ENCODE measurements at regions not wholly inside any gene's neighbourhood (a gene's known extent, or its start where the extent isn't known, plus 50 kb on each side); places are given as distances from the start of the nearest gene placed in this dataset.

DNA sequence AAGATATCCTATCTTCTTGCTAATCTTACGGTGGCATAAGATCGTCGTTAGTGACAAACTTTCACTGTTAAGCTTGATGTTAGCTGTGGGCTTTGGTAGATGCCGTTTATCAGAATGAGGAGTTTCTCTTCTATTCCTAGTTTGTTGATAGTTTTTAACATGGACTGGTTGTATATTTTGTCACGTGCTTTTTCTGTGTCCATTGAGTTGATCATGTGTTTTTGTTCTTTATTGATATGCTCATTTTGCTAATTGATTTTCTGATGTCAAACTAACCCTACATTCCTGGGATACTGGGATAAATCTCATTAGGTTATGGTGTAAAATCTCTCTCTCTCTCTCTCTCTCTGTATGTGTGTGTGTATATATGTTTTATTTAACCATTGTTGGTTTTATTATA, 545.1 kb downstream of the AACS start:
- TF ChIP-seq GATA3 (IDR thresholded peaks at IDR 0.05; ENCODE audit: low read depth, low read length) (no peak), GATA2 (IDR thresholded peaks at IDR 0.05; ENCODE audit: low read depth, low read length) (no peak)

DNA sequence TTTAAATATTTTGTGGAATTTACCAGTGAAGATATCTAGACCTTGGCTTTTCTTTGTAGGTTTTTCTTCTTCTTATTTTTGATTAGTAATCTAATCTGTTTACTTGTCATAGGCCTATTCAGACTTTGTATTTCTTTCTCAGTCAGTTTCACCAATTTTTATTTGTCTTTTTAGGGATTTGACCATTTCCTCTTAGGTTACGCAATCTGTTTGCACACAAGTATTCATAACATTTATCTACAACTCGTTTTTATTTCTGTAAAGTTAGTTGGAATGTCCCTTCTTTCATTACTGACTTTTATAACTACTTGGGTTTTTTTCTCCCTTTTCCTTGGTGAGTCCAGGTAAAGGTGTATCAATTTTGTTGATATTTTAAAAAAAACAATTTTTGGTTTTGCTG, 545.7 kb downstream of the AACS start:
- TF ChIP-seq GATA2 (IDR thresholded peaks at IDR 0.05; ENCODE audit: low read depth, low read length): no peak
- TF ChIP-seq GATA3 (IDR thresholded peaks at IDR 0.05; ENCODE audit: low read depth, low read length): no peak

DNA sequence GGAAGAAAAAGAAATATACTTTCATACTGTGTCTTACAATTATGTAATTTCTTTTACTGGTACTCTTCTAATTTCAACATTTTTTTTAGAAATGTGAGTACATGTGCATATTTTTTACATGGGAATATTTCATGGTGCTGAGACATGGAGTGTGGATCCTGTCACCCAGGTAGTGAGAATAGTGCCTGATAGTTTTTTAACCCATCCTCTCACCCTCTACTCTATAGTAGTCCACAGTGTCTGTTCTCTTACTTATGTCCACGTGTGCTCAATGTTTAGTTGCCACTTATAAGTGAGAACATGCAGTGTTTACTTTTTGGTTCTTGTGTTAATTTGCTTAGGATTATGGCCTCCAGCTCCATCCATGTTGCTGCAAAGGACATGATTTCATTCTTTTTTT, 548.8 kb downstream of the AACS start:
- TF ChIP-seq GATA3 (IDR thresholded peaks at IDR 0.05; ENCODE audit: low read depth, low read length) (no peak), GATA2 (IDR thresholded peaks at IDR 0.05; ENCODE audit: low read depth, low read length) (no peak)

DNA sequence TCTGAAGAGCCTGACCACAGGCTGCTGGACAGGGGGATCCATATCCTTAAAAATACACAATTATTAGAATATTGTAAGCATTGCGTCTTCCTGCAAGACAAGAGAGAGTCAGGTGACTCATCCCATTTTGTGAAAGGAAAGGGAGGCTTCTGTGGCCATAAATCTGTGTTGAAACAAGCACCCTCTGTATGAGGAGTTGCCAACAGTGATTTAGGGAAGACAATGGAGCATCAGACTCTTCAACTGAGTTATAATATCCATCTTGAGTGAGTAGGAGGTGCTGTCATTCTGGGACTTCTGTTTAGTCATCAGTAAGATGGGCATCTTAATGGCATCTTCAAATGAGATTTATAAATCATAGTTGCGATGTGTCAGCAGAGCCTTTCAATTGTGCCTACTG, 554.5 kb downstream of the AACS start:
- TF ChIP-seq GATA3 (IDR thresholded peaks at IDR 0.05; ENCODE audit: low read depth, low read length): no peak

DNA sequence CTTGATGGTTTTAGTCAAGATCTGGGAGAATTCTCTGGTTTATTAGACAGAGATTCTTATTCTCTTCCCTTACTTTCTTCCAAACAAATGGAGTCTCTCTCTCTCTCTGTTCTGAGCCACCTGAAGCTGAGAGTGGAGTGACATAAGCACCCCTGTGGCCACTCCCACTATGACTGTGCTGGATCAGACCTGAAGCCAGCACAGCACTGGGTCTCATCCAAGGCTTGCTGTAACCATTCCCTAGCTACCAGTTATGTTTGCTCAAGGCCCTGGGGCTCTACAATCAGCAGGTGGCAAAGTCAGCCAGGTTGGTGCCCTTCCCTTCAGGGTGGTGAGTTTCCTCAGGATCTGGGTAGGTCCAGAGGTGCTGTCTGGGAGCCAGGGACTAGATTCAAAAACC, 568.5 kb downstream of the AACS start:
- TF ChIP-seq GATA2 (IDR thresholded peaks at IDR 0.05; ENCODE audit: low read depth, low read length) (no peak), GATA3 (IDR thresholded peaks at IDR 0.05; ENCODE audit: low read depth, low read length) (no peak)

DNA sequence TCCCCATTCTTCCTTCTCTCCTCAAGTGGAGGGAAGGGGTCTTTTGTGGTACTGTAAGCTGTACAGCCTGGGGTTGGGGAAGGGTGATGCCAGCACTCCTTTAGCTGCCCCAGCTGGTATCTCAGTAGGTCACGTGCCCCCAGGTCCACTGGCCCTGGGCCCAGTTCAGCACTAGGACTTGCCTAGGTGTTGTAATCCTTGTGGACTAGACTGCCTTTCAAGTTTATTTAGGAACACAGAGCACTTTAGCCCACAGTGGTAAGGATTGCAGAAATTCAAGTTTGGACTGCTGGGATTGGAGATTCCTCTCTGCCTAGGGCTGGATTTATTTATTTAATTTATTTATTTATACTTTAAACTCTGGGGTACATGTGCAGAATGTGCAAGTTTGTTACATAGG, 569.6 kb downstream of the AACS start:
- no peak for TF ChIP-seq GATA3 (IDR thresholded peaks at IDR 0.05; ENCODE audit: low read depth, low read length)
- no peak for TF ChIP-seq GATA2 (IDR thresholded peaks at IDR 0.05; ENCODE audit: low read depth, low read length)

DNA sequence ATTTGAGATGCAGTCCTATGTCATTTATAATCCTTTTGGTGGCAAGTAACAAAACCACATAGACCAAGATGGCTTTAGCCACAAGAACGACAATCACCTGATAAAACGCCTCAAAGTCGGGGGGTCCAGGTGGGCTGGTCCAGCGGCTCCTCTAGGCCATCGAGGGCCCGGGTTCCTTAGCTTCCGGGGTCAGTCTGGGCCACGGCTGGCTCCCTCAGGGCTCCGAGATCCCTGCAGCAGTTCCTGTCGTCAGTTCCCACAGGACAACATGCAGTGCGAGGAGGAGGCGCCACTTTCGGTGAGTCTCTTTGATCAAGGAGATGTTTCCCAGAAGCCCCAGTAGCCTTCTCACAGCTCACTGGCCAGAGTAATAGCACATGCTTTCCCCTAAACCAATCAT, 574.6 kb downstream of the AACS start:
- no peak for TF ChIP-seq GATA3 (IDR thresholded peaks at IDR 0.05; ENCODE audit: low read depth, low read length)
- no peak for TF ChIP-seq GATA2 (IDR thresholded peaks at IDR 0.05; ENCODE audit: low read depth, low read length)

DNA sequence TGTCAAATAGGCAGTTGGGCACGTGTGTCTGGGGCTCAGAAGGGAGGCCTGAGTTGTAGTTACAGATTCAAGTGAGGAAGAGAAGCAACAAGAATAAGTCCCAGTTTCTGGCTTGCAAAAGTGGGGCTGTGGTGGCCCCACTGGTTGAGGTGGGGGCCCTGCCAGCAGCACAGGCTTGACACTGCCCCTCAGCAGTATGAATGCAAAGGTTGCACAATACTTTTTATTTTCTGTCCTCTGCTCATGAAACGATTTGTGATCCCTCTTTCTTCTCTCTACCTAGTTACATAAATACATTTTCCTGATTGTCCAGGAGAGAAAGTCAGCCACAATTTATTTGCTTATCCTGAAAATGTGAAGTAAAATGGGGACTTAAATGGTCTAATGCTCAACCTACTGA, 577.8 kb downstream of the AACS start:
- TF ChIP-seq GATA2 (IDR thresholded peaks at IDR 0.05; ENCODE audit: low read depth, low read length) (no peak), GATA3 (IDR thresholded peaks at IDR 0.05; ENCODE audit: low read depth, low read length) (no peak)

DNA sequence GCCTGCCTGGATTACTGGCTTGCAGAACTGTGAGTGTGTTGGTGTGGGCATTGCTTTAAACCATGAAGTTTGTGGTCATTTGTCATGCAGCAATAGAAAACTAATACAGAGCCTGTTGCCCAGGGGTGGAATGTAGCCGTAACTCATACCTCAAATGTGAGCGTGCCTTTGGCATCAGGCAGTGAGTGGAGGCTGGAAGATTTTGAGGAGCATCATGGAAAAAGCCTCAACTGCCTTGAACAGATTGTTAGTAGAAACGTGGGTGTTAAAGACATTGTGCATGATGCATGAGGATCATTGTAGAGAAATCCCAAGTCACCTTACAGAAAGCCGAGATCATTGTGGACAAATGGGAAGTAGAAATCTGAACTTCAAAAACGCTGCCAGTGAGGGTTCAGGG, 580.5 kb downstream of the AACS start:
- TF ChIP-seq GATA3 (IDR thresholded peaks at IDR 0.05; ENCODE audit: low read depth, low read length): no peak
- no peak for TF ChIP-seq GATA2 (IDR thresholded peaks at IDR 0.05; ENCODE audit: low read depth, low read length)

DNA sequence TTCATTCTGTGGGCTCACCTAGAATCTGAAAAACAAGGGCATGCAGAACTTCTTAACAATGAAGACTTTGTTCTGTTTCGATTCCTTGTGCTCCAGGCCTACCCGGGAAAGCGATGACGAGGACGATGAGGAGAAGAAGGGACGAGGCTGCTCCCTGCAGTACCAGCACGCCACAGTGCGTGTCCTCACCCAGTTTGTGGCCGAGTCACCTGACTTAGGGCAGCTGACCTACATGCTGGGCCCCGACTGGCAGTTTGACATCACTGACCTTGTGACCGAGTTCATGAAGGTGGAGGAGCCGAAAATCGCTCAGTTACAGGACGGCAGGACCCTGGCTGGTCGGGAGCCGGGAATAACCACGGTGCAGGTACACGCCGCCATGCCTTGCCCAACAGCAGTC, 585.4 kb downstream of the AACS start:
- TF ChIP-seq GATA2 (IDR thresholded peaks at IDR 0.05; ENCODE audit: low read depth, low read length) (no peak), GATA3 (IDR thresholded peaks at IDR 0.05; ENCODE audit: low read depth, low read length) (no peak)

DNA sequence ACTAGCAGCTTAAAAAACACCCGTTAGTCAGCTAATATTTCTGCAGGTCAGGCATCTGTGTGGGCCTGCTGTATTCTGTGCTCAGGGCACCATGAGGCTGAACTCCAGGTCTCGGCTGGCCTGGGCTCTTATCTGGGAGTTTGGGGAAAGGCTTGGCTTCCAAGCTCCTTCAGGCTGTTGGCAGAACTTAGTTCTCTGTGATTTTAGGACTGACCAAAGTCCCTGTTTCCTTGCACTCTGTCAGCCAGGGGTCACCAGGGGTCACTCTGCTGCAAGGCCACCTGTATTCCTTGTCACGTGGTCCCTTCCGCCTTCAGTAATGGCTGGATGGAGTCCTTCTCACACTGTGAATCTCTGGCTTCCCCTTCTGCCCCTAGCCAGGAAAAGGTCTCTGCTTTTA, 586.4 kb downstream of the AACS start:
- TF ChIP-seq GATA2 (IDR thresholded peaks at IDR 0.05; ENCODE audit: low read depth, low read length) (no peak), GATA3 (IDR thresholded peaks at IDR 0.05; ENCODE audit: low read depth, low read length) (no peak)

DNA sequence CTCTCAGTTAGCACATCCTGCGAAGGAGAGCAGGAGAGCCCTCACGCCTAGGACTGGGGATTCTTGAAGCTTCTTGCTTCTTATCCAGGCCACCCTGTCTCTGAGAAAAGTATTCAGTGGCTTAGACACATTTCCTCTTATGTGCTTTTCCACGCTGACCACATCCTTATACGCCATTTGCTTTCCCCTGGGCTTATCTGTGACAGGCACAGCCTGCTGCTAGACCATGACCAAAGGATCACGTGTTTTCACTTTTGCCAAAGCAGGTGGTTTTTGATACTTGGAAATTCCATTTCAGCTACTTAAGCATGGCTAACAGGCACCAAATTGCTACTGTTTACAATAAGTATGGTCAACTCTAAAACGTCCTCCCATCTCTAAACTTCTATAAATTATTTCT, 587.4 kb downstream of the AACS start:
- TF ChIP-seq GATA2 (IDR thresholded peaks at IDR 0.05; ENCODE audit: low read depth, low read length) (no peak), GATA3 (IDR thresholded peaks at IDR 0.05; ENCODE audit: low read depth, low read length) (no peak)

DNA sequence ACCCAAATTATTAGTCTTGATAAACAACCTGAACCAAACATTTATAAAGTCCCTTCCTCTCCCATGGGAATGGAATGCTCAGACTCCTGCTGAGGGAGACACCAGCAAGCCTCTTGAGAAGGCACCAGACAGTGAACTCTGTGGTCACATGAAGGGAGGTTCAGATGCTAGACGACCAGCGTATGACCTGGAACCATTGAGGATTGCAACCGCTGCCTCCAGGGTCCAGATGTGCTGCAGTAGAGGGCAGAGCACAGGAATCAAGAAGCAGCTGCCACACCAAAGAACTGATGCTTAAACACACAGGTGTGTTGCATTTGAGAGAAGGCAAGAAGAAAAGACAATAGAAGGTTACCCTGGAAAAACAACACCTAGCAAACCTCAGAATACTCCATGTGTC, 592.4 kb downstream of the AACS start:
- TF ChIP-seq GATA2 (IDR thresholded peaks at IDR 0.05; ENCODE audit: low read depth, low read length): no peak
- TF ChIP-seq GATA3 (IDR thresholded peaks at IDR 0.05; ENCODE audit: low read depth, low read length): no peak

DNA sequence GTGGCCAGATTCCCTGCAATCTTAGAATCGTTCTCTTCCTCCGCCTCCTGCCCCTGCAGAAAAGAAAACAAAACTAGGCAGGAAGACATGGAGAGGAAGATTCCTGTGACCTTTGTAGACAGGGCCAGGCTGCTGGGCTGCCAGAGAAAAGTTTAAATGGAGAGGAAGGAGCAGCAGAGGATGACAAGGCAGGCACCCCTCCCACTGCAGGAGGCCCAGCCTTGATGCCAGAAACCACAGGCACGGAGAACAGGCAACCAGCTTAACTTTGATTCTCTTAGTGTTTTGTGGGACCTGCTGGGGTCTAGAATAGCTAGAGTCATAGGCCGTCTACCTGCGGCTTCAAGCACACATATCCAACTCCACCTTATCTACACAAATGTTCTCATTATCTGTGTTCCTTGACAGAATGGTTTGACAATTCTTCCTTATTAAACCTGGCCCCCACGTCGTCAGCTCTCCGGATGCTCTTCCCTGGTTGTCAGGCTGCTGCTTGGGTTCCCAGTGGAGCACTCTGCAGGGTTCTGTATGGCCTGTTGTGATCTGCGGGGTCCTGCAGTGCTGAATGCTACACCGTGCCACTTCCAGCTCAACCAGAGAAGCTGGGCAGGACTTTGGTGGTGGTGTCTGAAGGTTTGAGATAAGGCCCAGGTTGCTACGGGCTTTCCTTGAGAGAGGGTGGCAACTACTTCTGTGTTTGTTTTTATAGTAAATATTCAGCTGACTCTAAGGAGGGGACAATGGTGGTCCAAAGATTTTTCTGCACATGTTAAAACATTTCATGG, 609.5 kb downstream of the AACS start:
- TF ChIP-seq GATA3 (IDR thresholded peaks at IDR 0.05; ENCODE audit: low read depth, low read length): no peak
- TF ChIP-seq GATA2 (IDR thresholded peaks at IDR 0.05; ENCODE audit: low read depth, low read length): no peak

DNA sequence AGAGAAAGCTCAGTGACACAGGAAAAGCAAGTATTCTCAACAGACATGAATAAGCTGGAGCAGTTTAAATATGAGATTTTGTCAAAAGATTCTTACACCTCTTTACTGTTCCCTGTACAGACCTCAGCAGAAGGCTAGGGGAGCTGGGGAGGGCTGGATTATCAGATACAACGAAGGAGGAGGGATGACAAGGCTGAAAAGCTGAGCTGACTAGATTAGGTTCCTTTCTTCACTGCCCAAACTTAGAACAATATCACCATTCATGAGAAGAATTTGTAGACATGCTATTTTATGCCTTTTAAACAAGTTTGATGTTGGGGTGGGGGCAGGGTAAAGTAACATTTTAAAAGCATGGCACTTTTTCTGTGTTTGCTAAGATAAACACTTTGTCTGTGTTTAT, 611.1 kb downstream of the AACS start:
- TF ChIP-seq GATA2 (IDR thresholded peaks at IDR 0.05; ENCODE audit: low read depth, low read length) (no peak), GATA3 (IDR thresholded peaks at IDR 0.05; ENCODE audit: low read depth, low read length) (no peak)

DNA sequence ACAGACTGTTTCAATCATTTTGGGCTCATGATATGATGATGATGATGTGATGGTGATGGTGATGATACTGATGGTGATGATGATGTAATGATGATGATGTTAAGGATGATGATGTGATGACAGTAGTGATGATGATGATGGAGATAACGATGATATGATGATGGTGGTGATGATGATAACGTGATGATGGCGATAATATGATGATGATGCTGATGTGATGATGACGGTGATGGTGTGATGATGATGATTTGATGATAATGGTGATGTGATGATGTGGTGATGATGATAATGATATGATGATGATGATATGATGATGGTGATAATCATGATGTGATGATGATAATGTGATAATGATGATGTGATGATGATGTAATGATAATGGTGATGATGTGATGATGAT, 612.6 kb downstream of the AACS start:
- no peak for TF ChIP-seq GATA2 (IDR thresholded peaks at IDR 0.05; ENCODE audit: low read depth, low read length)
- TF ChIP-seq GATA3 (IDR thresholded peaks at IDR 0.05; ENCODE audit: low read depth, low read length): no peak

Measured in SH-SY5Y (cell line).